Activated CD4-positive, alpha-beta memory T cell treated with anti-CD3 and anti-CD28 coated beads for 36 hours (primary cell): ENCODE measurements at regions not wholly inside any gene's neighbourhood (a gene's known extent, or its start where the extent isn't known, plus 50 kb on each side); places are given as distances from the start of the nearest gene placed in this dataset.

Experiments used
- CTCF ChIA-PET: fragments of 350-600 bp; sonication (Branson Sonifier 250); formaldehyde crosslinking; loops from one replicate; lab custom pipeline; 2021; ENCODE audit warnings: antibody characterized with exemption, inconsistent platforms; lab: Charles Lee
- POLR2A ChIA-PET: fragments of 350-600 bp; sonication (Branson Sonifier 250); formaldehyde crosslinking; loops from one replicate; lab custom pipeline; 2021; ENCODE audit warnings: antibody characterized with exemption; lab: Charles Lee
- DNase-seq: peaks from one replicate; pipeline ENCODE4 v3.0.0-alpha.2; 2020
- H3K27ac Mint-ChIP-seq: one replicate; pipeline ENCODE4 v1.8.0; 2021; ENCODE audit warnings: mixed read lengths
- H3K27me3 Mint-ChIP-seq: one replicate; pipeline ENCODE4 v1.8.0; 2021; ENCODE audit warnings: mixed read lengths
- H3K36me3 Mint-ChIP-seq: one replicate; pipeline ENCODE4 v1.8.0; 2021; ENCODE audit warnings: mixed read lengths
- H3K4me1 Mint-ChIP-seq: one replicate; pipeline ENCODE4 v1.8.0; 2021; ENCODE audit warnings: low read depth, mixed read lengths
- H3K4me3 Mint-ChIP-seq: one replicate; pipeline ENCODE4 v1.8.0; 2021; ENCODE audit warnings: mild to moderate bottlenecking, mixed read lengths
- H3K9me3 Mint-ChIP-seq: one replicate; pipeline ENCODE4 v1.8.0; 2021; ENCODE audit warnings: mixed read lengths
- intact Hi-C: fragments of 100-400 bp; cut with micrococcal nuclease; formaldehyde crosslinking; loops from one replicate; pipeline ENCODE4 v1.15.1; 2023

- H3K36me3 Mint-ChIP-seq: peaks cover 88% of the 10 kb centered on the region
- H3K27me3 Mint-ChIP-seq: no peaks in the 10 kb centered on the region
- no peaks in the 10 kb centered on the region for H3K4me1 Mint-ChIP-seq
- ChIA-PET POLR2A (no interaction called here), CTCF (no interaction called here)
- H3K9me3 Mint-ChIP-seq: peaks cover 75% of the 10 kb centered on the region
- DNase-seq: no peak
- no peak overlapping the region for H3K4me3 Mint-ChIP-seq
- intact Hi-C loops: no loop called here
- no peak overlapping the region for H3K27ac Mint-ChIP-seq
These were observed 1476.7 kb downstream of the UQCRFS1 start for GRCh38 chr19:27736225-27736624.

GRCh38 chr19:27735314-27735713 lies 1477.6 kb downstream of the UQCRFS1 start:
- Mint-ChIP-seq H3K27me3 (no peaks in the 10 kb centered on the region), H3K36me3 (peaks cover 82% of the 10 kb centered on the region)
- CTCF ChIA-PET: no interaction called here

GRCh38 chr19:27734496-27735220 lies 1478.3 kb downstream of the UQCRFS1 start:
- CTCF ChIA-PET: no interaction called here
- Mint-ChIP-seq H3K27ac (no peak overlapping the region), H3K4me3 (no peak overlapping the region), H3K36me3 (peaks cover 77% of the 10 kb centered on the region), H3K4me1 (no peaks in the 10 kb centered on the region), H3K27me3 (no peaks in the 10 kb centered on the region), H3K9me3 (peaks cover 67% of the 10 kb centered on the region)
- POLR2A ChIA-PET: no interaction called here
- no peak for DNase-seq
- intact Hi-C loops: no loop called here

More at GRCh38 chr19:27735314-27735713, 1477.6 kb downstream of the UQCRFS1 start:
- H3K27ac Mint-ChIP-seq: no peak overlapping the region
- intact Hi-C loops: no loop called here
- no peak overlapping the region for H3K4me3 Mint-ChIP-seq
- peaks cover 72% of the 10 kb centered on the region for H3K9me3 Mint-ChIP-seq
- no peak for DNase-seq
- POLR2A ChIA-PET: no interaction called here
- H3K4me1 Mint-ChIP-seq: no peaks in the 10 kb centered on the region

GRCh38 chr19:27733551-27734266 lies 1479.2 kb downstream of the UQCRFS1 start:
- H3K9me3 Mint-ChIP-seq: peaks cover 58% of the 10 kb centered on the region
- H3K27ac Mint-ChIP-seq: no peak overlapping the region
- POLR2A ChIA-PET: no interaction called here
- no peaks in the 10 kb centered on the region for H3K4me1 Mint-ChIP-seq
- DNase-seq: no peak
- intact Hi-C loops: no loop called here
- peaks cover 68% of the 10 kb centered on the region for H3K36me3 Mint-ChIP-seq
- H3K27me3 Mint-ChIP-seq: no peaks in the 10 kb centered on the region
- CTCF ChIA-PET: no interaction called here
- H3K4me3 Mint-ChIP-seq: no peak overlapping the region

GRCh38 chr19:27729332-27729731 lies 1483.6 kb downstream of the UQCRFS1 start:
- POLR2A ChIA-PET: no interaction called here

GRCh38 chr19:27722625-27723024 lies 1490.3 kb downstream of the UQCRFS1 start:
- no peak overlapping the region for H3K27ac Mint-ChIP-seq

More at GRCh38 chr19:27729332-27729731, 1483.6 kb downstream of the UQCRFS1 start:
- Mint-ChIP-seq H3K36me3 (peaks cover 35% of the 10 kb centered on the region), H3K27ac (no peak overlapping the region), H3K4me3 (no peak overlapping the region), H3K27me3 (no peaks in the 10 kb centered on the region), H3K9me3 (peaks cover 58% of the 10 kb centered on the region), H3K4me1 (no peaks in the 10 kb centered on the region)
- CTCF ChIA-PET: no interaction called here
- intact Hi-C loops: no loop called here
- DNase-seq: no peak

GRCh38 chr19:27720155-27720554 lies 1492.8 kb downstream of the UQCRFS1 start:
- no peak for DNase-seq
- H3K27me3 Mint-ChIP-seq: no peaks in the 10 kb centered on the region
- intact Hi-C loops: no loop called here
- H3K4me3 Mint-ChIP-seq: no peak overlapping the region
- ChIA-PET POLR2A (no interaction called here), CTCF (no interaction called here)
- no peak overlapping the region for H3K27ac Mint-ChIP-seq
- no peaks in the 10 kb centered on the region for H3K4me1 Mint-ChIP-seq
- peaks cover 75% of the 10 kb centered on the region for H3K9me3 Mint-ChIP-seq
- H3K36me3 Mint-ChIP-seq: no peaks in the 10 kb centered on the region

More at GRCh38 chr19:27722625-27723024, 1490.3 kb downstream of the UQCRFS1 start:
- no peaks in the 10 kb centered on the region for H3K27me3 Mint-ChIP-seq
- no peak overlapping the region for H3K4me3 Mint-ChIP-seq
- no peaks in the 10 kb centered on the region for H3K4me1 Mint-ChIP-seq
- peaks cover 5% of the 10 kb centered on the region for H3K36me3 Mint-ChIP-seq
- no peak for DNase-seq
- intact Hi-C loops: no loop called here
- CTCF ChIA-PET: no interaction called here
- POLR2A ChIA-PET: no interaction called here
- peaks cover 79% of the 10 kb centered on the region for H3K9me3 Mint-ChIP-seq

GRCh38 chr19:27719034-27719433 lies 1493.9 kb downstream of the UQCRFS1 start:
- H3K27me3 Mint-ChIP-seq: no peaks in the 10 kb centered on the region
- no peak overlapping the region for H3K27ac Mint-ChIP-seq
- H3K36me3 Mint-ChIP-seq: no peaks in the 10 kb centered on the region
- no peaks in the 10 kb centered on the region for H3K4me1 Mint-ChIP-seq
- intact Hi-C loops: no loop called here
- peaks cover 72% of the 10 kb centered on the region for H3K9me3 Mint-ChIP-seq
- DNase-seq: no peak
- CTCF ChIA-PET: no interaction called here
- H3K4me3 Mint-ChIP-seq: no peak overlapping the region
- POLR2A ChIA-PET: no interaction called here

GRCh38 chr19:27718234-27718633 lies 1494.7 kb downstream of the UQCRFS1 start:
- H3K4me1 Mint-ChIP-seq: no peaks in the 10 kb centered on the region
- DNase-seq: no peak
- CTCF ChIA-PET: no interaction called here
- no peaks in the 10 kb centered on the region for H3K36me3 Mint-ChIP-seq
- no peak overlapping the region for H3K4me3 Mint-ChIP-seq
- H3K27ac Mint-ChIP-seq: no peak overlapping the region
- peaks cover 65% of the 10 kb centered on the region for H3K9me3 Mint-ChIP-seq
- H3K27me3 Mint-ChIP-seq: no peaks in the 10 kb centered on the region
- POLR2A ChIA-PET: no interaction called here
- intact Hi-C loops: no loop called here

- Mint-ChIP-seq H3K4me1 (no peaks in the 10 kb centered on the region), H3K36me3 (no peaks in the 10 kb centered on the region), H3K27ac (no peak overlapping the region), H3K4me3 (no peak overlapping the region), H3K9me3 (peaks cover 62% of the 10 kb centered on the region), H3K27me3 (no peaks in the 10 kb centered on the region)
- ChIA-PET POLR2A (no interaction called here), CTCF (no interaction called here)
- intact Hi-C loops: no loop called here
- no peak for DNase-seq
These were observed 1495.1 kb downstream of the UQCRFS1 start for GRCh38 chr19:27717825-27718224.

GRCh38 chr19:27716922-27717321 lies 1496.0 kb downstream of the UQCRFS1 start:
- no peaks in the 10 kb centered on the region for H3K27me3 Mint-ChIP-seq
- H3K9me3 Mint-ChIP-seq: peaks cover 62% of the 10 kb centered on the region
- H3K27ac Mint-ChIP-seq: no peak overlapping the region
- H3K4me3 Mint-ChIP-seq: no peak overlapping the region
- CTCF ChIA-PET: no interaction called here
- POLR2A ChIA-PET: no interaction called here
- intact Hi-C loops: no loop called here
- H3K4me1 Mint-ChIP-seq: no peaks in the 10 kb centered on the region
- no peak for DNase-seq
- H3K36me3 Mint-ChIP-seq: no peaks in the 10 kb centered on the region

- no peak overlapping the region for H3K4me3 Mint-ChIP-seq
- H3K27me3 Mint-ChIP-seq: no peaks in the 10 kb centered on the region
- H3K36me3 Mint-ChIP-seq: peaks cover 3% of the 10 kb centered on the region
- no peak overlapping the region for H3K27ac Mint-ChIP-seq
- intact Hi-C loops: no loop called here
- ChIA-PET CTCF (no interaction called here), POLR2A (no interaction called here)
- H3K9me3 Mint-ChIP-seq: peaks cover 56% of the 10 kb centered on the region
- no peak for DNase-seq
- no peaks in the 10 kb centered on the region for H3K4me1 Mint-ChIP-seq
These were observed 1498.1 kb downstream of the UQCRFS1 start for GRCh38 chr19:27714857-27715256.

- Mint-ChIP-seq H3K27ac (no peak overlapping the region), H3K27me3 (no peaks in the 10 kb centered on the region), H3K4me1 (no peaks in the 10 kb centered on the region), H3K9me3 (peaks cover 29% of the 10 kb centered on the region), H3K4me3 (no peak overlapping the region), H3K36me3 (peaks cover 3% of the 10 kb centered on the region)
- ChIA-PET POLR2A (no interaction called here), CTCF (no interaction called here)
- intact Hi-C loops: no loop called here
- no peak for DNase-seq
These were observed 1503.5 kb downstream of the UQCRFS1 start for GRCh38 chr19:27709496-27709895.
